AG10803 (cell line): ENCODE measurements at regions not wholly inside any gene's neighbourhood (a gene's known extent, or its start where the extent isn't known, plus 50 kb on each side); places are given as distances from the start of the nearest gene placed in this dataset.

Experiments
- DNase-seq: peaks from one replicate; pipeline ENCODE4 v3.0.0; 2010; ENCODE audit warnings: low read depth
- H3K4me3 ChIP-seq: 2 replicates; pipeline ENCODE4 v1.5.1; 2011; ENCODE audit warnings: mild to moderate bottlenecking, low read length, control low read depth
- CTCF ChIP-seq: conservative IDR thresholded peaks from 2 replicates; pipeline ENCODE4 v1.5.1; 2011; ENCODE audit warnings: mild to moderate bottlenecking, low read length, control low read depth, inconsistent platforms

GRCh38 chr1:29452463-29453230 is 216.3 kb downstream of the PTPRU start:
- no peak for TF ChIP-seq CTCF
- no peak overlapping the region for H3K4me3 ChIP-seq
- no peak for DNase-seq

DNA sequence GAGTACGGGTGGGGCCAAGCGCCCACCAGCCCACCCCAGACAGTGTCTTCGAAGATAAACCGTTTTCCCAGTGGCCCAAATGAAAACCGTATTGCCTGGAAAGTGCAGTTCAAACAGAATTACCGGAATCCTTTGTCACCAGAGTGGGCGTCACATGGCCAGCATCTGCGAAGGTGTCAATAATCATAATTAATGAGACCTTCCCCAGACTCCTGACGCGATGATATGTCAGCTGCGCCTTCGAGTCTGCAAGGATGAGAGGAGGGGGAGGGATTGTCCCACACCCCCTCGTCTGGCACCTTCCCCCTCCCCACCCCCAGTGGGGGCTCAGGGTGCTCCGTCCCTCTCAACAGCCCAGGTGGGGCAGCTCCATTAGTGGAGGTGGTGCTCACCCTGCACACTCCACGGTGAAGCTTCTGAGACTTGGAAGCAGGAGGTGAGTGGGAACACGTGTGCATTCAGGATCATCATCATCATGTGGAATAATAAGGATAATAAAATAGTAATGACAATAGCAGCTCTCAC is 215.1 kb downstream of the PTPRU start:
- TF ChIP-seq CTCF, result no peak
- no peak for DNase-seq
- no peak overlapping the region for H3K4me3 ChIP-seq

DNA sequence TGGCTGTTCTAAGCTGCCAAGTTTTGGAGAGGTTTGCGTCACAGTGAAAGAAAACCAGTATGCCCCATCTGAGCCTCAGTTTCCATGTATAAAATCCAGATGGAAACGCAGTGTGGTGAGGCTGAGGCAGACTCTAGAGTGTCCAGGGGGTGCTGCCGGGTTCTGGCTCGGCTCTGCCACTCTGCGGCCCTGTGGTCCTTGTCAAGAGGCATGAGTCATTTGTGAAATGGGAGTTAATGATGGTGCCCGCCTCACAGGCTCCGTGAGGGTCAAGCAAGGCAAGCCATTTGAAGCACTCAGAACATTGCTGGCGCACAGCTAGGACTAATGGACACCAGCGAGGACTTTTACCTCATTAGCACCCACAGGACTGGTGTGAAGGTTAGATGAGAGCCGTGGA is 214.3 kb downstream of the PTPRU start:
- no peak overlapping the region for H3K4me3 ChIP-seq
- DNase-seq, result no peak
- no peak for TF ChIP-seq CTCF

- H3K4me3 ChIP-seq, result no peak overlapping the region
- DNase-seq, result no peak
- TF ChIP-seq CTCF, result no peak
Measured at GRCh38 chr1:29448456-29449235, 212.3 kb downstream of the PTPRU start.

DNA sequence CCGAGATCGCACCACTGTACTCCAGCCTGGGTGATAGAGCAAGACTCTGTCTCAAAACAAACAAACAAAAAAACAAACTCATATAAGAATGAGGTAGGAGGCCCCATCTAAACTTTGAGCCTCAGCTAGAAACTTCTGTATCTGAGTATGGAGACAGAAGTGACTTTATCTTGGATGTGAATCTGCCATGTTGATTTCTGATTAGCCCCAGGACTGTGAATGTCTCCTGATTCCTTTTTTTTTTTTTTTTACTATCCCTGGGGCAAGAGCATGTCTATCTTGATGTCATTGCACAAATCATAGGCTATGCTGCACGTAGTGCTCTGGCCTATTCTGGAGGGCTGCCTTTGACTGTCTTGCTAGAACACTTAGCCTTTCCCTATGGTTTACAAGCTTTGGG is 211.0 kb downstream of the PTPRU start:
- no peak for TF ChIP-seq CTCF

GRCh38 chr1:29444782-29445729 is 208.7 kb downstream of the PTPRU start:
- no peak for DNase-seq
- TF ChIP-seq CTCF, result no peak
- H3K4me3 ChIP-seq, result no peak overlapping the region

More for the DNA sequence above, 211.0 kb downstream of the PTPRU start:
- DNase-seq, result no peak
- no peak overlapping the region for H3K4me3 ChIP-seq
